Aorta (tissue), 5 donors: ENCODE measurements at regions not wholly inside any gene's neighbourhood (a gene's known extent, or its start where the extent isn't known, plus 50 kb on each side); places are given as distances from the start of the nearest gene placed in this dataset.
A peak's percentile ranks its signal among the peaks of the same experiment; 100 is the strongest.

Experiments
- ATAC-seq: fragments of 200-7000 bp; cut with Tn5 transposase; one replicate; pipeline ENCODE4 v1.9.1; 2022; ENCODE audit warnings: moderate library complexity; ENCODE audit not compliant: low FRiP score
- DNase-seq, 2 donors: peaks; one replicate each; pipeline ENCODE4 v3.0.0-alpha.2; 2020
- H3K27ac ChIP-seq, 2 donors: one replicate each; pipeline ENCODE4 v1.5.1; 2013; ENCODE audit warnings: low read length in 2 of 2, mild to moderate bottlenecking in 2 of 2, moderate library complexity in 2 of 2, control low read depth in 1 of 2, inconsistent platforms in 1 of 2, low read depth in 1 of 2
- H3K27me3 ChIP-seq, 2 donors: one replicate each; pipeline ENCODE4 v1.6.1; 2013; ENCODE audit warnings: control low read depth in 1 of 2, low read length in 1 of 2, mild to moderate bottlenecking in 1 of 2, moderate library complexity in 1 of 2; ENCODE audit not compliant: insufficient read depth in 2 of 2, control insufficient read depth in 1 of 2
- H3K36me3 ChIP-seq, 2 donors: one replicate each; pipeline ENCODE4 v1.6.1; 2013; ENCODE audit warnings: control low read depth in 1 of 2, low read length in 1 of 2, mild to moderate bottlenecking in 1 of 2; ENCODE audit not compliant: insufficient read depth in 2 of 2, control insufficient read depth in 1 of 2
- H3K4me1 ChIP-seq, 2 donors: one replicate each; pipeline ENCODE4 v1.6.1; 2013; ENCODE audit warnings: low read length in 2 of 2, control low read depth in 1 of 2, mild to moderate bottlenecking in 1 of 2, moderate library complexity in 1 of 2; ENCODE audit not compliant: insufficient read depth in 2 of 2, control insufficient read depth in 1 of 2
- H3K4me3 ChIP-seq, 2 donors: one replicate each; pipeline ENCODE4 v1.5.1; 2013; ENCODE audit warnings: low read length in 2 of 2, control low read depth in 1 of 2, mild to moderate bottlenecking in 1 of 2
- H3K9me3 ChIP-seq: one replicate; pipeline ENCODE4 v1.6.1; 2013; ENCODE audit warnings: mild to moderate bottlenecking, low read length; ENCODE audit not compliant: control insufficient read depth
- WGBS, 2 donors: extraction: QIAGEN DNeasy Blood & Tissue Kit; methylation state at CpG; one replicate each; pipeline ENCODE4 v1.1.7; 2013; 5-methylcytosine and 5-hydroxymethylcytosine counted together
- intact Hi-C, 2 donors: fragments of 100-400 bp; cut with DNase I; formaldehyde crosslinking; loops; one replicate each; pipeline versions ENCODE4 v1.14.2 to v1.15.0; 2022
- donor health status: healthy with polysubstance abuse.
- donor health status: Bipolar disorder and iron deficiency.
- donor health status: DM: no; HTN: no; CAD: no.
- donor health status: DM: no; HTN: no; CAD: no.
- donor health status: DM: yes; HTN: yes; CAD: no.

DNA sequence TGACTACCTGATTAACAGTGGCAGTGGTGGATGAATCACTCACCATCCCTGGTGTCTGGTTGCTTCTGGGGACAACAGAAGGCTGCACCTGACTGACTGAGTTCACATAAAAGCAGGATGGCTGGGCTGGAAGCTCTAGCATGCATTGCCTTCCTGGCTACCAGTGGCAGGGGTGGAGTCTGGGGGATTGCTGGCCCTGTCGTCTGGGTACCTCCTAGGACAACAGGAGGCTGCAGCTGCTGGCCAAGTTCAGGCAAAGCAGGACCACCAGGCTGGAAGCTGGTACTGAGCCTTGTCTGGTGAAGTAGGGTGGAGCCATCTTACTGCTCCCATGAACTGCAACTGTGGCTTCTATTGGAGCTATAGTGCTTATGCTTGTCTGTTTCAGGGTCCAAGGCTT is 480.8 kb upstream of the CTNND2 start:
- Histone ChIP-seq H3K27me3 (no peaks in the 10 kb centered on the region), H3K36me3 (no peaks in the 10 kb centered on the region), H3K4me1 (no peaks in the 10 kb centered on the region), H3K9me3 (no peaks in the 10 kb centered on the region), H3K27ac (no peak overlapping the region), H3K4me3 (no peak overlapping the region)
- WGBS, 2 donors, result 58 to 80% methylated on average over 1 of the region's 1 CpG
- DNase-seq, result peak in 1 of 2 donors; percentile 8
- ATAC-seq, result no peak
- intact Hi-C loops, result no loop called here

DNA sequence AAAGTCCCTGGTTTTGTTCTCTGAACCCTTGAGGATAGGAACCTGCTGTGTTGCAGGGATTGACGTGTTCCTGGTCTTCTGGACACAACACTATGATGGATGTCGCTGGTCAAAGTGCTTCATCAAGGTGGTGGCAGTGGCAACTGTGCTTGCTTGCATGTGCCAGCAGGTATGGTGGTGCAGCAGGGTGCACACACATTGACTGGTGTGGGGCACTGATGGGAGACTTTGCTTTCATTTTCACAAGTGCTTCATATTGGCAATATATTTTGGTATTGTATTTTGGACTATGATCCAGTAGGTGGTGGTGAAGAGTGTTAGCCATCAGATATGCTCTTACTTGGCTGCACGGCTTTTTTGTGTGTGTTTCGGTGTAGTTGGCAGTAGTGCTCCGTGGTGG is 479.8 kb upstream of the CTNND2 start:
- intact Hi-C loops, result no loop called here
- 75 to 80% methylated on average over 5 of the region's 5 CpGs for WGBS, 2 donors

DNA sequence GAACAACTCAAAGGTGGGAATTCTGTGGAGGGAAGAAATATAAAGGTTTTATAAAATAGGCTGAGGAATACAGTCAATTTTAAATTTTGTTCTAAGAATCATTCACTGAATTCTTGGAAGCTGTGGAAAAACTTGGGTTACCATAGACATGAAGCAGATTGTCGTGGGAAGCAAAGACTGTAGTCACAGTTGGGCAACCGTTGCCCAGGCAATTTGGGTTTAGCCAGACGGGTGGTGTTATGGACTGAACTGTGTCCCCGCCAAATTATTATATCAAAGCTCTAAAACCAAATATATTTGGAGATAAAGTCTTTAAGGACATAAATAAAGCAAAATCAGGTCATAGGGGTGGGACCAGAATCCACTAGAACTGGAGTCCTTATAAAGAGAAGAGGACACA is 463.7 kb upstream of the CTNND2 start:
- 61 to 67% methylated on average over 4 of the region's 4 CpGs for WGBS, 2 donors
- H3K27me3 ChIP-seq, result no peaks in the 10 kb centered on the region
- no peak for ATAC-seq
- no peak overlapping the region for H3K4me3 ChIP-seq
- no peak for DNase-seq
- intact Hi-C loops, result no loop called here
- no peaks in the 10 kb centered on the region for H3K4me1 ChIP-seq
- H3K36me3 ChIP-seq, result no peaks in the 10 kb centered on the region
- no peaks in the 10 kb centered on the region for H3K9me3 ChIP-seq
- H3K27ac ChIP-seq, result no peak overlapping the region

More for the DNA sequence above, 479.8 kb upstream of the CTNND2 start:
- no peaks in the 10 kb centered on the region for H3K36me3 ChIP-seq
- no peak overlapping the region for H3K27ac ChIP-seq
- no peaks in the 10 kb centered on the region for H3K4me1 ChIP-seq
- H3K4me3 ChIP-seq, result no peak overlapping the region
- H3K27me3 ChIP-seq, result no peaks in the 10 kb centered on the region
- no peak for DNase-seq
- no peaks in the 10 kb centered on the region for H3K9me3 ChIP-seq
- ATAC-seq, result no peak

DNA sequence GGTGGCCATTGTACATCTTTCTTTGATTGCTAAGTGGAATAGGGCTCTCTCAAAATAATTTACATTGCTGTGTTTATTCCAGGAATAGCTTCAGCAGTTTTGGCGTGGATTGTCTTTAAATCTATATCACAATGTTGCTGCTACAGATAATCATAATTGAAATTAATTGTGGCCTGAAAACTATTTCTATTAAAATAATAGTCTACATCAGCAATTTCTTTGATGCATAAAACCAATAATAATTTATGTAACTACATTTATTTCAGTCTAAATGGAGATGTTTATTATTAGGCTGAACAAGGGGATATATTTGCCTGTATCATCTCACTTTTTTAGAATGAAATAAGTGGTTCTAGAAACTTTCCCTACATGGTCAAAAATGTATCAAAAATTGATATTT is 456.0 kb upstream of the CTNND2 start:
- intact Hi-C loops, result no loop called here
- no peak for DNase-seq
- Histone ChIP-seq H3K27ac (no peak overlapping the region), H3K4me1 (no peaks in the 10 kb centered on the region), H3K36me3 (no peaks in the 10 kb centered on the region), H3K4me3 (no peak overlapping the region), H3K27me3 (no peaks in the 10 kb centered on the region), H3K9me3 (no peaks in the 10 kb centered on the region)
- no peak for ATAC-seq
- 69 to 87% methylated on average over 1 of the region's 1 CpG for WGBS, 2 donors

DNA sequence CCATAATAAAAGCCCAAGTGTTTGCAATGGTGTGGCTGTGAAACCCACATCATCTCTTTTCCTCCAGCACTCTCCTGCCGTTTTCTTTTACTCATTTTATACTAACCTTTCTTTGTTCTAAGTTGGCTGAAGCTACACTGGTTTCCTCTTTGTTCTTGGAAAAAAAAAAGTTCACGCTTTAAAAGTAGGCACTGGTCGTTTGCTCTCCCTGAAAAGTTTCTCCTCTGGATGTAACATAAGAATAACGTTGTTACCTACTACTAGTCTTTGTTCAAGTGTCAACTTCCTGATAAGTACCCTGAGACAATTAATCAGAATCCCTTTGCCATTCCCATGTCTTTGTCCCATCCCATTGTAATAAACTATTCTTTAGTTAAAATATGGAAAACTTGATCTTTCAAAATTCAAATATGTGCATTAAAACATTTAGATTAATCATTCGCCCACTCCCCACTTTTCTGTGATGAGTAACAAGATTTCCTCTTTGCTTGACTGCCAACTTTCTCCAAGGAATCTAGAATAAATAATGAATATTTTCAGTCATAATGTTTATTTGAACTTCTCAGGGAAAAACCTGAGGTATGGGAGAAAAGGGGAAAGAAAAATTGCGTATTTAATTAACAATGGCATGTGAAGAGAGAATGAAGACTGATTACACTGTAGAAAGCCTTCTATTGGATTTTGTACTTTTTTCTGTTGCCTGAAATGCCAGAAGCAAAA is 454.3 kb upstream of the CTNND2 start:
- ATAC-seq (no peak), DNase-seq (no peak)
- Histone ChIP-seq H3K4me1 (no peaks in the 10 kb centered on the region), H3K27ac (no peak overlapping the region), H3K4me3 (no peak overlapping the region), H3K27me3 (no peaks in the 10 kb centered on the region), H3K36me3 (no peaks in the 10 kb centered on the region), H3K9me3 (no peaks in the 10 kb centered on the region)
- WGBS, 2 donors, result 15 to 20% methylated on average over 6 of the region's 6 CpGs
- intact Hi-C loops, result no loop called here

DNA sequence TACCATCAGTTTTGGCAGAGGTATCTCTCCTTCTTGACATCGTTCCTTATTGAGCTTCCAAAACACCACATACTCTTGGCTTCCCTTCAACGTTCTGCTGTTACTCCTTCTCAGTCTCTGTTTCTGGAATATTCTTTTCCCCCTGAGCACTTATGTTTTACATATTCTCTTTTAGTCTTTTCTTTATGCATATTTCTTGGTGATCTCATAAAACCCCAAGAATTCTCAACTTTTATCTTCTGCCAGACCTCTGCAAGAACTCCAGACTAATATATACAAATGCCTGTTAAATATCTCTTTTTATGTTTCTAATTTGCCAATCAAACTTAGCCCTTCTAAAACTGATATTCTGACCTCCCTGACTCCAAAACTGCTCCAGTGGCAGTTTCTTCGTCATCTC is 453.4 kb upstream of the CTNND2 start:
- intact Hi-C loops, result no loop called here
- ATAC-seq (no peak), DNase-seq (no peak)
- H3K4me3 ChIP-seq, result no peak overlapping the region
- H3K36me3 ChIP-seq, result no peaks in the 10 kb centered on the region
- H3K9me3 ChIP-seq, result no peaks in the 10 kb centered on the region
- H3K4me1 ChIP-seq, result no peaks in the 10 kb centered on the region
- 41 to 43% methylated on average over 3 of the region's 3 CpGs for WGBS, 2 donors
- no peak overlapping the region for H3K27ac ChIP-seq
- no peaks in the 10 kb centered on the region for H3K27me3 ChIP-seq

DNA sequence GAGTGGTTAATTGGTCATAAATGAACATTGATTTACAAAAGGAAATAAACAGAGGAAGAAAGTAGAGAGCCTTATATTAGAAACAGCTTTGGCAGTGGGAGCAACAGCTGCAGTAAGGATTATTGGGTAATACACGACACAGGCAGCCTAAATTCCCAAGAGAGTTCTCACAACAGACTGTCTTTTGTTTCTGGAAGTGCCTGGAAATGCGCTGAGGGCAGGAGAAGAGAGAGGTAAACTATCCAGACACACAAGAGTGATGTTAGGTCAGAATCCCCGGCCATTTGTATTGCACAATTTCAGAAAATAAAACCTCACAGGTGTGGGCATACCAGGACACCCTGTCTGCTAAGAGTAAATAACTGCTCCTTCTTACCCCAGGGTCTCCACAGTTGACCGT is 450.4 kb upstream of the CTNND2 start:
- H3K4me3 ChIP-seq, result no peak overlapping the region
- H3K9me3 ChIP-seq, result no peaks in the 10 kb centered on the region
- intact Hi-C loops, result no loop called here
- H3K27ac ChIP-seq, result no peak overlapping the region
- no peaks in the 10 kb centered on the region for H3K4me1 ChIP-seq
- no peaks in the 10 kb centered on the region for H3K36me3 ChIP-seq
- ATAC-seq (no peak), DNase-seq (no peak)
- no peaks in the 10 kb centered on the region for H3K27me3 ChIP-seq
- 39 to 41% methylated on average over 4 of the region's 4 CpGs for whole genome bisulfite sequencing, 2 donors

DNA sequence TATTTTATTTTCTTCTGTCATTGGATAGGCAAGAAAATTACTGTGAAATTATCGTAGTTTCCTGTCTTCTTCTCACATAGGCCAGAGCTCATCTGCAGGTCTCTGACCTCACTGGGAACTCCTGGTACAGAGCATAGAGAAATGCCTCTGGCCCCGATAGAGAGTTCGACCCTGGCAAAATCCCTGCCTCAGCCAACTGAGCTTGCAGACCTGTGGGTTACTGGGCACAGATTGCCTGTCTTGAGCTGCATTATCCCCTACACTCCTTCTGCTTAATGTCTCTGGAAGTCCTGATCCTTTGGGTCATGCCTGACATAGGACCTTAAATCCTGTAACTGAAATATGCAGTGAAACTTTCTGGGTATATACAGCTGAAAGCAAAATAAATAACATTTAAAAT is 439.3 kb upstream of the CTNND2 start:
- H3K36me3 ChIP-seq, result no peaks in the 10 kb centered on the region
- H3K27ac ChIP-seq, result no peak overlapping the region
- no peaks in the 10 kb centered on the region for H3K4me1 ChIP-seq
- 61 to 77% methylated on average over 3 of the region's 3 CpGs for WGBS, 2 donors
- DNase-seq, result no peak
- H3K4me3 ChIP-seq, result no peak overlapping the region
- intact Hi-C loops, result no loop called here
- no peaks in the 10 kb centered on the region for H3K27me3 ChIP-seq
- ATAC-seq, result no peak
- no peaks in the 10 kb centered on the region for H3K9me3 ChIP-seq

DNA sequence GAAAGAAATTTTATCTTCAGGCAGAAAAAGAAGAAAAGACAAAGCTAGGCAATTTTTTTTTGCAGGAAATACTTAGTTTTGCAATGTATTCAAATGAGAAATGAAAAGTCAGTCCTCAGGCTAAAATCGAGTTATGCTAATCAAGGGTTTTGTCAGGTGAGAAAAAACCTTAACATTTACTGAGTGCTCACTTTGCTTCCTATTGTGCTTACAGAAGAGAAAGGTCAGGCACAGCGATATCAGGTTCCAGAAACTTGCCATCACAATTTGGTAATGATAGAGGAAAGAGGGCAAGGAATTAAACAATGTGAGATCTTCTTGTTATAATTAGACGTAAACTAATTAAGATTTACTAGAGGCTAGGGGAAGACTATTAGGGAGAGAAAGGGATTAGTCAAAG is 431.7 kb upstream of the CTNND2 start:
- 49 to 51% methylated on average over 3 of the region's 3 CpGs for WGBS, 2 donors
- ATAC-seq (no peak), DNase-seq (no peak)
- Histone ChIP-seq H3K4me3 (no peak overlapping the region), H3K4me1 (no peaks in the 10 kb centered on the region), H3K27me3 (no peaks in the 10 kb centered on the region), H3K9me3 (no peaks in the 10 kb centered on the region), H3K27ac (no peak overlapping the region), H3K36me3 (no peaks in the 10 kb centered on the region)
- intact Hi-C loops, result no loop called here
